ENCODE measurements at regions not wholly inside any gene's neighbourhood (a gene's known extent, or its start where the extent isn't known, plus 50 kb on each side); places are given as distances from the start of the nearest gene placed in this dataset.

- TF ChIP-seq ZFX (IDR thresholded peaks at IDR 0.05) (no peak), CTCF (conservative IDR thresholded peaks at IDR 0.05) (no peak)
- no peak overlapping the region for H3K27ac ChIP-seq
These were observed 752.6 kb upstream of the MARCKS start for GRCh38 chr6:113104541-113104940.

GRCh38 chr6:113104951-113105350, 752.2 kb upstream of the MARCKS start:
- no peak overlapping the region for H3K27ac ChIP-seq
- TF ChIP-seq CTCF (conservative IDR thresholded peaks at IDR 0.05): no peak
- no peak for TF ChIP-seq ZFX (IDR thresholded peaks at IDR 0.05)

- H3K27ac ChIP-seq: no peak overlapping the region
- TF ChIP-seq ZFX (IDR thresholded peaks at IDR 0.05) (no peak), CTCF (conservative IDR thresholded peaks at IDR 0.05) (no peak)
These were observed 746.9 kb upstream of the MARCKS start for GRCh38 chr6:113110211-113110610.

GRCh38 chr6:113111550-113111949, 745.6 kb upstream of the MARCKS start:
- TF ChIP-seq ZFX (IDR thresholded peaks at IDR 0.05) (no peak), CTCF (conservative IDR thresholded peaks at IDR 0.05) (no peak)
- H3K27ac ChIP-seq: no peak overlapping the region

- H3K27ac ChIP-seq: no peak overlapping the region
- TF ChIP-seq ZFX (IDR thresholded peaks at IDR 0.05) (no peak), CTCF (conservative IDR thresholded peaks at IDR 0.05) (no peak)
These were observed 745.1 kb upstream of the MARCKS start for GRCh38 chr6:113112086-113112485.

- H3K27ac ChIP-seq: no peak overlapping the region
- TF ChIP-seq CTCF (conservative IDR thresholded peaks at IDR 0.05) (no peak), ZFX (IDR thresholded peaks at IDR 0.05) (no peak)
These were observed 741.9 kb upstream of the MARCKS start for GRCh38 chr6:113115196-113115595.

GRCh38 chr6:113120224-113120581, 736.9 kb upstream of the MARCKS start:
- TF ChIP-seq CTCF (conservative IDR thresholded peaks at IDR 0.05): no peak
- no peak for TF ChIP-seq ZFX (IDR thresholded peaks at IDR 0.05)
- H3K27ac ChIP-seq: no peak overlapping the region

Measured in C4-2B (cell line).